ENCODE measurements at regions not wholly inside any gene's neighbourhood (a gene's known extent, or its start where the extent isn't known, plus 50 kb on each side); places are given as distances from the start of the nearest gene placed in this dataset.

DNA sequence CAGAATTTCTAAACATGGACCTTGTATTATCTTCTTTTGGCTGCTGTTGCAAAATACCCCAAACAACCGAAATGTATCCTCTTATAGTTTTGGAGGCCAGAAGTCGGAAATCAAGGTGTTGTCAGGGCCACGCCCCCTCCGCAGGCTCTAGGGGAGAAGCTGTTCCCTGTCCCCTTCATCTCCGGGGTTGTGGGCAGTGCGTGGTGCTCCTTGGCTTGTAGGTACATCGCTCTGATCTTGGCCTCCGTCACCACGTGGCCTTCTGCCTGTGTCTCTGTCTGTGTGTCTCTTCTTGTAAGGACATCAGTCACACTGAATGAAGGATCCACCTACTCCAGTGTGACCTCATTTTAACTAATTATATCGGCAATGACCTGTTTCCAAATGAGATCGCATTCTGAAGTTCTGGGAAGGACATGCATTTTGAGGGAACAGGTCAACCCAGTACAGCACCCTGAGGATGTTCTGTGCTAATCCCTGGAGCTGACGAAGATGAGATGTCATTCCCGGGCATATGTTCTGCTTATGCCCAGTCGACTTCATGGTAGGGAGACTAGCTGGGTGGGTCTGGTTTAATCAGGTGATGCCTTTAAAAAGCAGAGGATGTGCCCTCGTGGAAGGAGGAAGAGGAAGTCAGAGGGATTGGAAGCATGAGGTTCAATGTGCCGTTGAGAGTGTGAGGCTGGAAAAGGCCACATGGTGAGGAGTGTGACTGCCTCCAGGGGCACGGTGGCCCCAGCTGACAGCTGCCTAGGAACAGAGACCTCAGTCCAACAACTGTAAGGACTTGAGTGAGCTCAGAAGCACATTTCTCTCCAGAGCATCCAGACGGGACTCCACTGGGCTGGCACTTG, 531.1 kb downstream of the TBC1D22A start:
- no peak for TF ChIP-seq CTCF (IDR thresholded peaks at IDR 0.05)
- TF ChIP-seq POLR2A (IDR thresholded peaks at IDR 0.05) = no peak

All from tibial nerve (tissue), 3 donors.